Psoas muscle (tissue), 7 donors: ENCODE measurements at regions not wholly inside any gene's neighbourhood (a gene's known extent, or its start where the extent isn't known, plus 50 kb on each side); places are given as distances from the start of the nearest gene placed in this dataset.

ENCODE experiments used
- ATAC-seq, 4 donors: fragments of 200-7000 bp; cut with Tn5 transposase; one replicate each; pipeline ENCODE4 v1.9.1; 2020; ENCODE audit warnings: moderate library complexity in 3 of 4, mild to moderate bottlenecking in 2 of 4
- DNase-seq, 2 donors: peaks; one replicate each; pipeline ENCODE4 v3.0.0-alpha.2; 2020
- H3K27ac ChIP-seq: fragments of 200-600 bp; one replicate; pipeline ENCODE4 v1.8.0; 2022
- H3K27me3 ChIP-seq, 3 donors: fragments of 200-600 bp in 1 of 3; one replicate each; pipeline versions ENCODE4 v1.6.1 to v1.8.0; 2013 to 2022; ENCODE audit warnings: low read length in 2 of 3, mild to moderate bottlenecking in 2 of 3, moderate library complexity in 1 of 3; ENCODE audit not compliant: insufficient read depth in 3 of 3
- H3K36me3 ChIP-seq, 2 donors: fragments of 200-600 bp in 1 of 2; one replicate each; pipeline versions ENCODE4 v1.6.1 to v1.8.0; 2013 to 2022; ENCODE audit warnings: low read depth in 1 of 2, mild to moderate bottlenecking in 1 of 2, moderate library complexity in 1 of 2; ENCODE audit not compliant: insufficient read depth in 1 of 2
- H3K4me1 ChIP-seq: fragments of 200-600 bp; one replicate; pipeline ENCODE4 v1.8.0; 2022
- H3K4me3 ChIP-seq: fragments of 200-600 bp; one replicate; pipeline ENCODE4 v1.8.0; 2022; ENCODE audit warnings: mild to moderate bottlenecking
- H3K9me3 ChIP-seq: fragments of 200-600 bp; one replicate; pipeline ENCODE4 v1.8.0; 2022
- CTCF ChIP-seq: fragments of 200-600 bp; IDR thresholded peaks from one replicate; pipeline ENCODE4 v1.8.0; 2022; ENCODE audit warnings: antibody characterized with exemption
- whole genome bisulfite sequencing, 3 donors: extraction: QIAGEN DNeasy Blood & Tissue Kit; methylation state at CpG; one replicate each; pipeline versions ENCODE4 v1.1.6 to v1.1.7; 2013; 5-methylcytosine and 5-hydroxymethylcytosine counted together
- intact Hi-C, 2 donors: fragments of 100-400 bp; cut with DNase I; formaldehyde crosslinking; loops; one replicate each; pipeline versions ENCODE4 v1.11.0 to v1.14.2; 2022
- donor health status: healthy with polysubstance abuse.
- donor health status: DM: no; HTN: no; CAD: no; lungs with moderate emphysema.
- donor health status: Bipolar disorder and iron deficiency.
- donor health status: healthy.
- donor health status: DM: yes; HTN: yes; CAD: no.
- donor health status: DM: no; HTN: no; CAD: no.
- donor health status: DM: yes; HTN: yes; CAD: no.

DNA sequence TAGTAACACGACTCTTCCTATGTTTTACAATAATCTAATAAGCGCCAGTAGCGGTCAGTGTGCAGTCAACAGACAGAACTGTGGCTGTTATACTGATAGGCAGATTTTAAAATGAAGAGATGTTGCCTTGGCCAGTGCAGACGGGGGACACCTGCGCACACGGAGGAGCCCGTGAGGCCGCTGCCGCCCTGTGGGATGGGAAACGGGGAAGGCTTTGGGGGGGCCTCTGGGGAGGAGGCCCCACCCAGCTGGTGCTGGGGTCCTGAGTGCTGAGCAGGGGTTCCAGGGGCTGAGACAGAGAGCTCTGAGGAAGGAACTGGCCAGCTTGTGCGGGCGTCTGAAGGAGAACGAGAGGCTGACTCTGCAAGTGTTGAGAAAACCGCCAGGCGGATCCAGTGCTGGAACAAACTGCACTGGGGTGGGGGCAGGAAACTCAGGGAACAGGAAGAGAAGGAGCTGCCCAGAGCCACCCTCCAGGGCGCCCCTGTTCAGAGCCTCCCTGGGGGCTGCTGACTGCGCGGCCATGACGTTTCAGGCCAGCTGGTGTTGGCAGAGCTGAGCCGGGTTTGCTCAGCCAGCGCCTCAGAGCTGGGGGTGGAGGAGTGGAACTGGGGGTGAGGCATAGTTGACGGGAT is 426.4 kb downstream of the TCERG1L start:
- Histone ChIP-seq H3K27ac (no peak overlapping the region), H3K36me3 (no peaks in the 10 kb centered on the region), H3K4me1 (no peaks in the 10 kb centered on the region), H3K4me3 (no peak overlapping the region), H3K27me3 (peaks cover 0 to 18% (median 2%) of the 10 kb centered on the region in 3 donors), H3K9me3 (no peaks in the 10 kb centered on the region)
- TF ChIP-seq CTCF, result no peak
- DNase-seq, result no peak
- intact Hi-C loops, result no loop called here
- WGBS, 3 donors, result 34 to 39% (median 37%) methylated on average over 22 of the region's 22 CpGs
- no peak for ATAC-seq

- no peak for TF ChIP-seq CTCF
- Histone ChIP-seq H3K36me3 (no peaks in the 10 kb centered on the region), H3K9me3 (no peaks in the 10 kb centered on the region), H3K4me1 (no peaks in the 10 kb centered on the region), H3K27me3 (peaks cover 0 to 18% (median 4%) of the 10 kb centered on the region in 3 donors), H3K27ac (no peak overlapping the region), H3K4me3 (no peak overlapping the region)
- 60 to 69% (median 61%) methylated on average over 7 of the region's 7 CpGs for WGBS, 3 donors
- no peak for DNase-seq
- no peak for ATAC-seq
- intact Hi-C loops, result no loop called here
Observed at GRCh38 chr10:130887170-130887569, 424.4 kb downstream of the TCERG1L start.

GRCh38 chr10:130888493-130888892 is 423.0 kb downstream of the TCERG1L start:
- Histone ChIP-seq H3K9me3 (no peaks in the 10 kb centered on the region), H3K4me3 (no peak overlapping the region), H3K27ac (no peak overlapping the region), H3K36me3 (no peaks in the 10 kb centered on the region), H3K4me1 (no peaks in the 10 kb centered on the region), H3K27me3 (peaks cover 0 to 18% (median 4%) of the 10 kb centered on the region in 3 donors)
- no peak for TF ChIP-seq CTCF
- DNase-seq (no peak), ATAC-seq (no peak)
- intact Hi-C loops, result no loop called here
- WGBS, 3 donors, result 86 to 96% (median 93%) methylated on average over 2 of the region's 2 CpGs

DNA sequence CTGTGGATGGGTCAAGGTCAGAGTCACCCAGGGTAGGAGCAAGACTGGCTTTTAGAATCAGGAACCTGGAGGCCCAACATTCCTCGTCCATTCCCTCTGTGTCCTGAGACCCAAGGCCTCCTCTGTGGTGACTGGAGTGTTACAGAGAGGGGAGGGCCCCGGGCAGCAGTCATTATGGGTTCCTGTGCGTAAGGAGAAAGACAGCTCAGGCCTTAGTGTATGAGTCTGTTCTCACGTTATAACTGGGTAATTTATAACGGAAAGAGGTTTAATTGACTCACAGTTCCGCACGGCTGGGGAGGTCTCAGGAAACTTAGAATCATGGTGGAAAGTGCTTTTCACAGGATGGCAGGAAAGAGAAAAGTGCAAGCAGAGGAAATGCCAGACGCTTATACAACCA is 422.3 kb downstream of the TCERG1L start:
- WGBS, 3 donors, result 59 to 72% (median 71%) methylated on average over 8 of the region's 8 CpGs
- no peaks in the 10 kb centered on the region for H3K9me3 ChIP-seq
- peaks cover 0 to 18% (median 4%) of the 10 kb centered on the region in 3 donors for H3K27me3 ChIP-seq
- DNase-seq (no peak), ATAC-seq (no peak)
- intact Hi-C loops, result no loop called here
- H3K36me3 ChIP-seq, result no peaks in the 10 kb centered on the region
- TF ChIP-seq CTCF, result no peak
- no peaks in the 10 kb centered on the region for H3K4me1 ChIP-seq
- no peak overlapping the region for H3K4me3 ChIP-seq
- no peak overlapping the region for H3K27ac ChIP-seq

DNA sequence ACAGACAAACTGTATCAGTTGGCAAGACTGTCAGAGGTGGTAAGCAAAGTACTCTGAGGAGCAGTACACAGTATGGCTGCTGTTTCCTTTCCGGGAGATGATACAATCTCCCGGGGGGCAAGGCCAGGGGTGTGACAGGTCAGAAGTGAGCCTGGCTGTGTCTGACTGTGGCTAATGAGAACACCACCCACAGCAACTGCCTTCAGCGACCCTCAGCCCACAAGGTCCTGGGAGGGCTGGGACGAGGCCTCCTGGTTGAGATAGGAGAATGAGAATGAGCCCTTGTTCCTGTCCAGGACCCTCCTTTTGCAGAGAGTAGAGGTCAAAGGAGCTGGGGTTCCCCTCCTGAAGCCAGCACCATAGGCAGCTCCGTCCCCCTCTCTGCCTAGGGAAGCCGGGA is 421.7 kb downstream of the TCERG1L start:
- WGBS, 3 donors, result 56 to 68% (median 66%) methylated on average over 6 of the region's 6 CpGs
- Histone ChIP-seq H3K9me3 (no peaks in the 10 kb centered on the region), H3K4me3 (no peak overlapping the region), H3K27me3 (peaks cover 0 to 16% (median 4%) of the 10 kb centered on the region in 3 donors), H3K36me3 (no peaks in the 10 kb centered on the region), H3K27ac (no peak overlapping the region), H3K4me1 (no peaks in the 10 kb centered on the region)
- TF ChIP-seq CTCF, result no peak
- intact Hi-C loops, result no loop called here
- ATAC-seq (no peak), DNase-seq (no peak)
